ENCODE measurements at regions not wholly inside any gene's neighbourhood (a gene's known extent, or its start where the extent isn't known, plus 50 kb on each side); places are given as distances from the start of the nearest gene placed in this dataset.
"Not testable (repeated sequence)": the region's sequence is repeated elsewhere in the genome, so short reads cannot be mapped to it uniquely, and the experiment has no call there.

DNA sequence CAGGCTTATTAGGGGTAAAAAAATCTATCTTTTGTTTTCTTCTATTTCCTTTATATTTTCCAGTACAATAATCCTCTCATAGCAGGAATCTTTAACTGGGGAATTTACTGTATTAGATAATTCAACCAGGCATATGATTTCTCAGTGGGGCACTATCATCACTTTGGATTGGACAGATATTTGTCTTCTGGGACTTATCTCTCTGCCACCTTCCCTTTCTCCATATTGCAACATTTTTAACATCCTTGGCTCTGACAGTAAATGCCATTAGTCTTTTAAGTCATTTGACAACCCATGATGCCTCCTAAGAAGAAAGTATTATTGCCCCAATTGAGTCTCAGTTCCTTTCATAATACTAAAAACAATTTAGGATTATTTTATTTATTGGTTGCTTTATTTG is 304.1 kb downstream of the FGF10 start:
- H3K27me3 ChIP-seq (ENCODE audit: control insufficient read depth, insufficient read depth, low read length) = no peaks in the 10 kb centered on the region
- no peaks in the 10 kb centered on the region for H3K36me3 ChIP-seq (ENCODE audit: control insufficient read depth, insufficient read depth, low read length)
- H3K9me3 ChIP-seq (ENCODE audit: control insufficient read depth, insufficient read depth, low read length) = no peaks in the 10 kb centered on the region
- H3K4me1 ChIP-seq (ENCODE audit: control insufficient read depth, insufficient read depth, low read length) = no peaks in the 10 kb centered on the region
- H3K4me3 ChIP-seq (ENCODE audit: low read depth, low read length) = no peak overlapping the region
- H3K27ac ChIP-seq (ENCODE audit: low read depth, low read length) = no peak overlapping the region
- no peak for DNase-seq (ENCODE audit: low read depth in 4 of 6, low spot score in 6 of 6)

DNA sequence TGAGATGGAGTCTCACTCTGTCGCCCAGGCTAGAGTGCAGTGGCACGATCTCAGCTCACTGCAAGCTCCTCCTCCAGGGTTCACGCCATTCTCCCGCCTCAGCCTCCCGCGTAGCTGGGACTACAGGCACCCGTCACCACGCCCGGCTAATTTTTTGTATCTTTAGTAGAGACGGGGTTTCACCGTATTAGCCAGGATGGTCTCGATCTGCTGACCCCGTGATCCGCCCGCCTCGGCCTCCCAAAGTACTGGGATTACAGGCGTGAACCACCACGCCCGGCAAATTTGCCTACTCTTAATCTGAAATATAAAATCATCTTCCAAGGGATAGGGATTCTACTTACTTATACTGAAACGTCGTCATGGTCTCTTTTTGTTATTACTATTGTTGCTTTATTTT is 314.7 kb downstream of the FGF10 start:
- not testable (repeated sequence) for H3K27me3 ChIP-seq (ENCODE audit: control insufficient read depth, insufficient read depth, low read length); H3K4me1 ChIP-seq (ENCODE audit: control insufficient read depth, insufficient read depth, low read length); H3K4me3 ChIP-seq (ENCODE audit: low read depth, low read length); DNase-seq (ENCODE audit: low read depth in 4 of 6, low spot score in 6 of 6); H3K9me3 ChIP-seq (ENCODE audit: control insufficient read depth, insufficient read depth, low read length); H3K36me3 ChIP-seq (ENCODE audit: control insufficient read depth, insufficient read depth, low read length); H3K27ac ChIP-seq (ENCODE audit: low read depth, low read length)
- WGBS (ENCODE audit: insufficient coverage) = 99% methylated on average over 16 of the region's 21 CpGs

GRCh38 chr5:44051591-44051990 is 337.6 kb downstream of the FGF10 start:
- Histone ChIP-seq H3K9me3 (ENCODE audit: control insufficient read depth, insufficient read depth, low read length) (no peaks in the 10 kb centered on the region), H3K4me1 (ENCODE audit: control insufficient read depth, insufficient read depth, low read length) (no peaks in the 10 kb centered on the region), H3K4me3 (ENCODE audit: low read depth, low read length) (no peak overlapping the region), H3K27ac (ENCODE audit: low read depth, low read length) (no peak overlapping the region), H3K27me3 (ENCODE audit: control insufficient read depth, insufficient read depth, low read length) (no peaks in the 10 kb centered on the region), H3K36me3 (ENCODE audit: control insufficient read depth, insufficient read depth, low read length) (no peaks in the 10 kb centered on the region)
- WGBS (ENCODE audit: insufficient coverage) = no CpG with 5 or more reads among the region's 2 CpGs
- no peak for DNase-seq (ENCODE audit: low read depth in 4 of 6, low spot score in 6 of 6)

DNA sequence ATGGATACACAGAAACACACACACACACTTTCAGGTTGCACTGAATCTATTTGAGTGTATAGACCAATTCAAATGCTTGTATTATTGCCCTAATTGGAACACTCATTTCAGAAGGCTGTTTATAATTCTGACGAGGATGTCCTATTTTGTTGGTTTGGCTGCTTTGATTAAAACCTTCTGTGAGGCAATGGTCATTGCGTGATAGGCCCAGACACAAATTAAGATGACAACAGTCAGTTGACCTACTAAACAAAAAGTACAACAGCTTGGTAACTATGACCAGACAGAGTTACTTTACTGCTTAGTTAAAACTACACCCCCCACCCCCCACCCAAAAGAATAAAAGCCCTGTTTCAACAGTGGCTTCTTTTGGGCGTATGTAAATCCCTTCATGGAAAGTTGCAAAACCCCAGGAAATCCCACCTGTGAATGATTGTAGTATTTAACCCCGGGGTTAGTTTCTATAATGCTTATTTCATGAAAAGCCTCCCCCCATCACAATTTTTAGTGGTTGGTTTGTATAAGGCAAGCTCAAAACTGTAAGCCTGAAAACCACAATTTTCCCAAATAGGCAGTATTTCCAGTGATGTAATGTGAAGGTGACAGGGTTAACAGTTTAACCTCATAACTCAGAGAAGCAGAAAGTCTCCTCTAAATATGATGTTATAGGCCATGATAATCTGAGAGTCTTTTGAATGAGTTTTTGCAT is 340.8 kb downstream of the FGF10 start:
- WGBS (ENCODE audit: insufficient coverage) = no CpG with 5 or more reads among the region's 4 CpGs
- Histone ChIP-seq H3K27ac (ENCODE audit: low read depth, low read length) (no peak overlapping the region), H3K4me1 (ENCODE audit: control insufficient read depth, insufficient read depth, low read length) (no peaks in the 10 kb centered on the region)

GRCh38 chr5:44046619-44047364 is 342.4 kb downstream of the FGF10 start:
- DNase-seq (ENCODE audit: low read depth in 4 of 6, low spot score in 6 of 6) = no peak
- no peak overlapping the region for H3K27ac ChIP-seq (ENCODE audit: low read depth, low read length)
- H3K4me3 ChIP-seq (ENCODE audit: low read depth, low read length) = no peak overlapping the region
- H3K9me3 ChIP-seq (ENCODE audit: control insufficient read depth, insufficient read depth, low read length) = no peaks in the 10 kb centered on the region
- no peaks in the 10 kb centered on the region for H3K36me3 ChIP-seq (ENCODE audit: control insufficient read depth, insufficient read depth, low read length)
- no peaks in the 10 kb centered on the region for H3K4me1 ChIP-seq (ENCODE audit: control insufficient read depth, insufficient read depth, low read length)
- no peaks in the 10 kb centered on the region for H3K27me3 ChIP-seq (ENCODE audit: control insufficient read depth, insufficient read depth, low read length)
- 83% methylated on average over 5 of the region's 6 CpGs for WGBS (ENCODE audit: insufficient coverage)

More for the DNA sequence above, 340.8 kb downstream of the FGF10 start:
- DNase-seq (ENCODE audit: low read depth in 4 of 6, low spot score in 6 of 6) = no peak
- H3K9me3 ChIP-seq (ENCODE audit: control insufficient read depth, insufficient read depth, low read length) = no peaks in the 10 kb centered on the region
- no peak overlapping the region for H3K4me3 ChIP-seq (ENCODE audit: low read depth, low read length)
- H3K27me3 ChIP-seq (ENCODE audit: control insufficient read depth, insufficient read depth, low read length) = no peaks in the 10 kb centered on the region
- no peaks in the 10 kb centered on the region for H3K36me3 ChIP-seq (ENCODE audit: control insufficient read depth, insufficient read depth, low read length)

DNA sequence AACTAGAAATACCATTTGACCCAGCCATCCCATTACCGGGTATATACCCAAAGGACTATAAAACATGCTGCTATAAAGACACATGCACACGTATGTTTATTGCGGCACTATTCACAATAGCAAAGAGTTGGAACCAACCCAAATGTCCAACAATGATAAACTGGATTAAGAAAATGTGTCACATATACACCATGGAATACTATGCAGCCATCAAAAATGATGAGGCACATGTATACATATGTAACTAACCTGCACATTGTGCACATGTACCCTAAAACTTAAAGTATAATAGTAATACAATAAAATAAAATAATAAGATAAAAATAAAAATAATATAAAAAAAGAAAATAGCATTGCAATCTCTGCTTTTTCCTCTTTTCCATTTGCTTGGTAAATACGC is 344.7 kb downstream of the FGF10 start:
- WGBS (ENCODE audit: insufficient coverage) = 80% methylated on average over 1 of the region's 4 CpGs
- DNase-seq (ENCODE audit: low read depth in 4 of 6, low spot score in 6 of 6); H3K4me3 ChIP-seq (ENCODE audit: low read depth, low read length): not testable (repeated sequence)

GRCh38 chr5:44028226-44028625 is 361.0 kb downstream of the FGF10 start:
- Histone ChIP-seq H3K4me3 (ENCODE audit: low read depth, low read length) (no peak overlapping the region), H3K27ac (ENCODE audit: low read depth, low read length) (no peak overlapping the region), H3K36me3 (ENCODE audit: control insufficient read depth, insufficient read depth, low read length) (no peaks in the 10 kb centered on the region), H3K4me1 (ENCODE audit: control insufficient read depth, insufficient read depth, low read length) (no peaks in the 10 kb centered on the region), H3K9me3 (ENCODE audit: control insufficient read depth, insufficient read depth, low read length) (no peaks in the 10 kb centered on the region), H3K27me3 (ENCODE audit: control insufficient read depth, insufficient read depth, low read length) (no peaks in the 10 kb centered on the region)
- no CpG with 5 or more reads among the region's 1 CpG for WGBS (ENCODE audit: insufficient coverage)
- DNase-seq (ENCODE audit: low read depth in 4 of 6, low spot score in 6 of 6) = no peak

More for the DNA sequence above, 344.7 kb downstream of the FGF10 start:
- H3K27me3 ChIP-seq (ENCODE audit: control insufficient read depth, insufficient read depth, low read length); H3K9me3 ChIP-seq (ENCODE audit: control insufficient read depth, insufficient read depth, low read length); H3K4me1 ChIP-seq (ENCODE audit: control insufficient read depth, insufficient read depth, low read length); H3K36me3 ChIP-seq (ENCODE audit: control insufficient read depth, insufficient read depth, low read length); H3K27ac ChIP-seq (ENCODE audit: low read depth, low read length): not testable (repeated sequence)

GRCh38 chr5:44022622-44023021 is 366.6 kb downstream of the FGF10 start:
- no peaks in the 10 kb centered on the region for H3K27me3 ChIP-seq (ENCODE audit: control insufficient read depth, insufficient read depth, low read length)
- no peaks in the 10 kb centered on the region for H3K9me3 ChIP-seq (ENCODE audit: control insufficient read depth, insufficient read depth, low read length)
- H3K27ac ChIP-seq (ENCODE audit: low read depth, low read length) = no peak overlapping the region
- no peak for DNase-seq (ENCODE audit: low read depth in 4 of 6, low spot score in 6 of 6)
- no peak overlapping the region for H3K4me3 ChIP-seq (ENCODE audit: low read depth, low read length)
- H3K4me1 ChIP-seq (ENCODE audit: control insufficient read depth, insufficient read depth, low read length) = no peaks in the 10 kb centered on the region
- no peaks in the 10 kb centered on the region for H3K36me3 ChIP-seq (ENCODE audit: control insufficient read depth, insufficient read depth, low read length)

DNA sequence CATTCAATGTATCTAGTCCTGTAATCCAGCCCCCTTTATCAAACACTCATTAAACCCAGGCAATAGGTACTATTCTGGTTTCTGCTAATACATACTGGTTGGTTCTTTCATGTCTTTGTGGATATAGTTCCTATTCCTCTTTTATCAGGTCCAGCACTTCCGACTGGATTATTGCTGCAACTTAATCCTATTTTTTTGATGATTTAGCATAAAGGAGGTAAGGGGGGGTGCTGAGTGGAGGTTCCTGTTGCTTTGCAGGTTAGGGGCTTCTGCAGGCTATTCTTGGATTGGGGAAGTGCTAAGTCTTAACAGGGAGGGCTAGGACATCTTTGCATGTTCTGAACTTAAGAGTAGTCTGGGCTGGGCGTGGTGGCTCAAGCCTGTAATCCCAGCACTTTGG is 377.7 kb downstream of the FGF10 start:
- H3K27me3 ChIP-seq (ENCODE audit: control insufficient read depth, insufficient read depth, low read length) = no peaks in the 10 kb centered on the region
- no peak overlapping the region for H3K4me3 ChIP-seq (ENCODE audit: low read depth, low read length)
- no peaks in the 10 kb centered on the region for H3K36me3 ChIP-seq (ENCODE audit: control insufficient read depth, insufficient read depth, low read length)
- no peaks in the 10 kb centered on the region for H3K9me3 ChIP-seq (ENCODE audit: control insufficient read depth, insufficient read depth, low read length)
- H3K27ac ChIP-seq (ENCODE audit: low read depth, low read length) = no peak overlapping the region
- DNase-seq (ENCODE audit: low read depth in 4 of 6, low spot score in 6 of 6) = no peak
- no peaks in the 10 kb centered on the region for H3K4me1 ChIP-seq (ENCODE audit: control insufficient read depth, insufficient read depth, low read length)
- WGBS (ENCODE audit: insufficient coverage) = 67% methylated on average over 1 of the region's 2 CpGs

DNA sequence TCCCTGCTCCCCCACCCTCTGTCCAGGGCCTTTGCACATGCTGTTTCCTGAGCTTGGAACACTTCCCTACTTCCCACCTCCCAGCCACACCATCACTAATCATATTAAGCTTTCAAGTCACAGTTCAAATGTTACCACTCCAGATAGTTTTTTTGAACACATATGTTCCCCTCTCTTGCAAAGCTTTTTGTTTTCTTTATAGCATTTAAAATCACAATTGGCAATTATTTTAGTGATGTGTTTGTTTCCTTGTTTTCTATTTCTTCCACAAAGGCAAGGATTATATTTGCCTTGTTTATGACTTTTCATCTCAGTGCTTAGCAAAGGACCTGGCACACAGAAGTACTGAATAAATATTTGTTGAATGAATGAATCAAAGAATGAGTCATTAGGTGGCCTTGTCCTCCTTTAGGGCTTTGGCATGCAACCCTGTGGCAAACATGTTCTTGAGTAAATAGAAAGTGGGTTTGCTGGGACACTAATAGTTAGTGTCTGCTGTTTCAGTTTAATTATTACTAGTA is 386.8 kb downstream of the FGF10 start:
- no peaks in the 10 kb centered on the region for H3K27me3 ChIP-seq (ENCODE audit: control insufficient read depth, insufficient read depth, low read length)
- H3K27ac ChIP-seq (ENCODE audit: low read depth, low read length) = no peak overlapping the region
- no peak overlapping the region for H3K4me3 ChIP-seq (ENCODE audit: low read depth, low read length)
- no peak for DNase-seq (ENCODE audit: low read depth in 4 of 6, low spot score in 6 of 6)
- no peaks in the 10 kb centered on the region for H3K4me1 ChIP-seq (ENCODE audit: control insufficient read depth, insufficient read depth, low read length)
- no peaks in the 10 kb centered on the region for H3K9me3 ChIP-seq (ENCODE audit: control insufficient read depth, insufficient read depth, low read length)
- H3K36me3 ChIP-seq (ENCODE audit: control insufficient read depth, insufficient read depth, low read length) = no peaks in the 10 kb centered on the region
